Activated naive CD8-positive, alpha-beta T cell treated with anti-CD3 and anti-CD28 coated beads, Interleukin-2, amount 10 ng/mL, durations not matched to agents 7 days and 5 days (primary cell): ENCODE measurements at regions not wholly inside any gene's neighbourhood (a gene's known extent, or its start where the extent isn't known, plus 50 kb on each side); places are given as distances from the start of the nearest gene placed in this dataset.
"Not testable (repeated sequence)": the region's sequence is repeated elsewhere in the genome, so short reads cannot be mapped to it uniquely, and the experiment has no call there.

Experiments
- ATAC-seq: fragments of 150-1000 bp; cut with Tn5 transposase; one replicate; pipeline ENCODE4 v1.10.0; 2021; ENCODE audit warnings: low read depth, moderate library complexity
- POLR2A ChIA-PET: fragments of 350-600 bp; sonication (Branson Sonifier 250); formaldehyde crosslinking; loops from one replicate; lab custom pipeline; 2021; ENCODE audit warnings: antibody characterized with exemption; lab: Charles Lee
- DNase-seq: peaks from one replicate; pipeline ENCODE4 v3.0.0; 2021
- H3K27ac Mint-ChIP-seq: one replicate; pipeline ENCODE4 v1.8.0; 2022; ENCODE audit warnings: mild to moderate bottlenecking, mixed read lengths
- H3K27me3 Mint-ChIP-seq: one replicate; pipeline ENCODE4 v1.8.0; 2022; ENCODE audit warnings: mild to moderate bottlenecking, moderate library complexity, mixed read lengths
- H3K36me3 Mint-ChIP-seq: one replicate; pipeline ENCODE4 v1.8.0; 2021; ENCODE audit warnings: mild to moderate bottlenecking, mixed read lengths
- H3K4me1 Mint-ChIP-seq: one replicate; pipeline ENCODE4 v1.8.0; 2021; ENCODE audit warnings: mixed read lengths
- H3K4me3 Mint-ChIP-seq: one replicate; pipeline ENCODE4 v1.8.0; 2022; ENCODE audit warnings: mild to moderate bottlenecking, moderate library complexity, mixed read lengths
- H3K9me3 Mint-ChIP-seq: one replicate; pipeline ENCODE4 v1.8.0; 2021; ENCODE audit warnings: mixed read lengths

- Mint-ChIP-seq H3K27me3 (no peaks in the 10 kb centered on the region), H3K4me3 (no peak overlapping the region), H3K27ac (no peak overlapping the region), H3K4me1 (no peaks in the 10 kb centered on the region), H3K36me3 (no peaks in the 10 kb centered on the region), H3K9me3 (peaks cover 3% of the 10 kb centered on the region)
- POLR2A ChIA-PET: no interaction called here
- ATAC-seq (no peak), DNase-seq (no peak)
These were observed 1370.8 kb downstream of the AACS start for GRCh38 chr12:126436041-126436440.

- no peaks in the 10 kb centered on the region for H3K27me3 Mint-ChIP-seq
- DNase-seq (no peak), ATAC-seq (no peak)
- peaks cover 5% of the 10 kb centered on the region for H3K9me3 Mint-ChIP-seq
- H3K4me1 Mint-ChIP-seq: no peaks in the 10 kb centered on the region
- no peak overlapping the region for H3K27ac Mint-ChIP-seq
- no peaks in the 10 kb centered on the region for H3K36me3 Mint-ChIP-seq
- POLR2A ChIA-PET: no interaction called here
- H3K4me3 Mint-ChIP-seq: no peak overlapping the region
These were observed 1372.7 kb downstream of the AACS start for GRCh38 chr12:126437934-126438333.

DNA sequence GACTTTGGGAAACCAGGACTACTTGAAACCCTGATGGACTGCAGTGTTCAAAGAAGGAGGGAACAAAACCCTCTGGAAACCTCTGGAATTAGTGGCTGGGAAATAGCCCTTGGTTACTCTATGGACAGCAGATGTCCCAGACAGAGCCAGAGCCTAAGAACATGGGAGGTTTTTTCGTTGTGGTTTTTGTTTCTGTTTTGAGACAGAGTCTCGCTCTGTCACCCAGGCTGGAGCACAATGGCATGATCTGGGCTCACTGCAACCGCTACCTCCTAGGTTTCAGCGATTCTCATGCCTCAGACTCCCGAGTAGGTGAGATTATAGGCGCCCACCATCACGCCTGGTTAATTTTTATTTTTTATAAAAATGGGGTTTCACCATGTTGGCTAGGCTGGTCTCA, 1378.7 kb downstream of the AACS start:
- ATAC-seq (no peak), DNase-seq (no peak)
- no peak overlapping the region for H3K4me3 Mint-ChIP-seq
- no peaks in the 10 kb centered on the region for H3K27me3 Mint-ChIP-seq
- H3K9me3 Mint-ChIP-seq: peaks cover 6% of the 10 kb centered on the region
- H3K4me1 Mint-ChIP-seq: no peaks in the 10 kb centered on the region
- H3K27ac Mint-ChIP-seq: no peak overlapping the region
- POLR2A ChIA-PET: no interaction called here
- H3K36me3 Mint-ChIP-seq: no peaks in the 10 kb centered on the region

DNA sequence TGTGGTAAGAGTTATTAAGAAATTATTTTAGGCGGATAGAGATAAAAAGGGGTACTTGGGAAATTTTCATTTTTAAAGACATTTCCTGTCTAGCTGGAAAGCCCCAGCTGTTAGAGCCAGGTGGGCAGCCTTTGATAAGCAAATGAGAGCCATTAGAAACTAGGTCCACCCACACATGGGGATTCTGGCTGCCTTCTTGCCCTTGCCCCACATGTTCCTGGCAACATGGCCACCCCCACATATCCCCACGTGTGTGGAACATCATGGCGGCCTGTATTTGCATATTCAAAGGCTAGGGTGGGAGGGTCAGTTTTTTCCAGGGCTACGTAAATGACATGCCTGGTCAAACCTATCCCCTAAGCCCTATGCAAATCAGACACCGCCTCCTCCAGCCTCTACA, 1382.1 kb downstream of the AACS start:
- DNase-seq: no peak
- Mint-ChIP-seq H3K4me1 (no peaks in the 10 kb centered on the region), H3K27ac (no peak overlapping the region), H3K36me3 (no peaks in the 10 kb centered on the region), H3K9me3 (peaks cover 7% of the 10 kb centered on the region), H3K4me3 (no peak overlapping the region), H3K27me3 (no peaks in the 10 kb centered on the region)
- no peak for ATAC-seq
- POLR2A ChIA-PET: no interaction called here

GRCh38 chr12:126451809-126452208, 1386.6 kb downstream of the AACS start:
- DNase-seq: no peak
- H3K36me3 Mint-ChIP-seq: no peaks in the 10 kb centered on the region
- no peak for ATAC-seq
- peaks cover 2% of the 10 kb centered on the region for H3K9me3 Mint-ChIP-seq
- POLR2A ChIA-PET: no interaction called here
- H3K4me3 Mint-ChIP-seq: no peak overlapping the region
- no peaks in the 10 kb centered on the region for H3K27me3 Mint-ChIP-seq
- no peak overlapping the region for H3K27ac Mint-ChIP-seq
- no peaks in the 10 kb centered on the region for H3K4me1 Mint-ChIP-seq

- H3K4me3 Mint-ChIP-seq, POLR2A ChIA-PET, ATAC-seq, H3K27ac Mint-ChIP-seq, H3K4me1 Mint-ChIP-seq, H3K9me3 Mint-ChIP-seq, H3K36me3 Mint-ChIP-seq, H3K27me3 Mint-ChIP-seq, DNase-seq: not testable (repeated sequence)
These were observed 1387.5 kb downstream of the AACS start for GRCh38 chr12:126452686-126453085.

- ATAC-seq: no peak
- no peaks in the 10 kb centered on the region for H3K4me1 Mint-ChIP-seq
- H3K27ac Mint-ChIP-seq: no peak overlapping the region
- DNase-seq: no peak
- H3K27me3 Mint-ChIP-seq: no peaks in the 10 kb centered on the region
- H3K36me3 Mint-ChIP-seq: no peaks in the 10 kb centered on the region
- H3K9me3 Mint-ChIP-seq: no peaks in the 10 kb centered on the region
- POLR2A ChIA-PET: no interaction called here
- no peak overlapping the region for H3K4me3 Mint-ChIP-seq
These were observed 1389.3 kb downstream of the AACS start for GRCh38 chr12:126454581-126454980.

DNA sequence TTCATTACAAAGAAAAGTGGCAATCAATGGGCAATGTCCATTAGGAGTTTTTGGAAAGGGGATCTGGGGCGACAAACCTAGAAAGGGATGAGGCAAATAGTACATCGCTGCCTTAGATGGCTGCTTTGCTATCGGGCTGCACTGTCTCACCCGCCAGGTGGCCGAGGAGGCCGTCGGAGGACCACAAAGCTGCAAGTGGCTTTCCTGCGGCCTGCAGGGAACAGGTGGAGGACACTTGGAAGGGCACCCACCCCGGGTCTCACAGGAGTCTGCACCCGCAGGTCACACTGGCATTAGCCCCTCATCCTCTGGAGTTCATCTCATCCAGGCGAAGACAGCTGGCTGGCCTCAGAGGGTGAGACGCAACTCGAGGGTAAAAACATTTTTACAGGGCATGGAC, 1392.5 kb downstream of the AACS start:
- H3K27me3 Mint-ChIP-seq: no peaks in the 10 kb centered on the region
- no peaks in the 10 kb centered on the region for H3K4me1 Mint-ChIP-seq
- no peak overlapping the region for H3K4me3 Mint-ChIP-seq
- H3K36me3 Mint-ChIP-seq: no peaks in the 10 kb centered on the region
- POLR2A ChIA-PET: no interaction called here
- no peaks in the 10 kb centered on the region for H3K9me3 Mint-ChIP-seq
- DNase-seq (no peak), ATAC-seq (no peak)
- H3K27ac Mint-ChIP-seq: no peak overlapping the region

DNA sequence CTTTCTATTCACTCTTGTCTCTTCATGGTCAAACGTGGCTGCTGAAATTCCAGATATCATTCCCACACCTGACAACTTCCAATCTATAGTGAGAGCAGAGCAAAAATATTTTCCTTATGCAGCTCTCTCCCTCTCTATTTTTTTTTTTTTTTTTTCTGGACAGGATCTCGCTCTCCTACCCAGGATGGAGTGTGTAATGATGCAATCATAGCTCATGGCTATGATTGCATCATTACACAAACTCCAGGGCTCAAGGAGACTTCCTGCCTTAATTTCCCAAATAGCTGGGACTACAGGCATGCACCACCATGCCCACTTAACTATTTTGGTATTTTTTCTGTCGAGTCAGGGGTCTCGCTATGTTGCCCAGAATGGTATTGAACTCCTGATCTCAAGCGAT, 1398.9 kb downstream of the AACS start:
- Mint-ChIP-seq H3K4me3 (no peak overlapping the region), H3K27me3 (no peaks in the 10 kb centered on the region), H3K36me3 (no peaks in the 10 kb centered on the region), H3K4me1 (no peaks in the 10 kb centered on the region), H3K27ac (no peak overlapping the region), H3K9me3 (no peaks in the 10 kb centered on the region)
- DNase-seq (no peak), ATAC-seq (no peak)
- POLR2A ChIA-PET: no interaction called here

GRCh38 chr12:126469211-126469610, 1404.0 kb downstream of the AACS start:
- H3K4me1 Mint-ChIP-seq: no peaks in the 10 kb centered on the region
- no peaks in the 10 kb centered on the region for H3K36me3 Mint-ChIP-seq
- POLR2A ChIA-PET: no interaction called here
- no peak overlapping the region for H3K27ac Mint-ChIP-seq
- no peaks in the 10 kb centered on the region for H3K27me3 Mint-ChIP-seq
- peaks cover 16% of the 10 kb centered on the region for H3K9me3 Mint-ChIP-seq
- ATAC-seq (no peak), DNase-seq (no peak)
- no peak overlapping the region for H3K4me3 Mint-ChIP-seq

- POLR2A ChIA-PET: no interaction called here
- no peaks in the 10 kb centered on the region for H3K4me1 Mint-ChIP-seq
- H3K9me3 Mint-ChIP-seq: peaks cover 20% of the 10 kb centered on the region
- no peak overlapping the region for H3K27ac Mint-ChIP-seq
- H3K36me3 Mint-ChIP-seq: no peaks in the 10 kb centered on the region
- no peaks in the 10 kb centered on the region for H3K27me3 Mint-ChIP-seq
- DNase-seq (no peak), ATAC-seq (no peak)
- no peak overlapping the region for H3K4me3 Mint-ChIP-seq
These were observed 1409.5 kb downstream of the AACS start for GRCh38 chr12:126474703-126475102.

- POLR2A ChIA-PET: no interaction called here
- ATAC-seq (no peak), DNase-seq (no peak)
- H3K36me3 Mint-ChIP-seq: no peaks in the 10 kb centered on the region
- H3K27ac Mint-ChIP-seq: no peak overlapping the region
- no peaks in the 10 kb centered on the region for H3K27me3 Mint-ChIP-seq
- no peak overlapping the region for H3K4me3 Mint-ChIP-seq
- H3K4me1 Mint-ChIP-seq: no peaks in the 10 kb centered on the region
- H3K9me3 Mint-ChIP-seq: peaks cover 7% of the 10 kb centered on the region
These were observed 1415.2 kb downstream of the AACS start for GRCh38 chr12:126480451-126480850.

DNA sequence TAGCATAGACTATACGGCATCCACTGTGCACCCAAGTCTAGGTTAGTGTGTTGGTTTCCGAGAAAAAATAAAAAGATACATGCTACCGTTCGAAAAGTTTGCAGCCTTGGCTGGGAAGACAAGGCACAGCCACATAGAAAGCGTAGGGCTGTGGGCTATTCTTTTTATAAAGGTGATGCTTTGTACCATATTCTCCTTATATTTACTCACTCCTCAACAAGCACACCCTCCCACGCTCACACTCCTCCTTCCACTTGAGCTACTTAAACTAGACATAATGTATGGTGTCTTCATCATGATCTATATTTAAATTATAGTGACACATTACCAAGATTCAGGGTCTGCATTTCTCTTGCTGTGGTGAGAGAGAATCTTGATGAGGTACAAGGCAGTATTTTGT, 1416.5 kb downstream of the AACS start:
- POLR2A ChIA-PET: no interaction called here
- no peak overlapping the region for H3K4me3 Mint-ChIP-seq

GRCh38 chr12:126482238-126482889, 1417.1 kb downstream of the AACS start:
- ATAC-seq: no peak
- Mint-ChIP-seq H3K36me3 (no peaks in the 10 kb centered on the region), H3K4me3 (no peak overlapping the region), H3K9me3 (peaks cover 7% of the 10 kb centered on the region), H3K4me1 (no peaks in the 10 kb centered on the region), H3K27me3 (no peaks in the 10 kb centered on the region), H3K27ac (no peak overlapping the region)
- POLR2A ChIA-PET: no interaction called here
- DNase-seq: no peak

More for the DNA sequence above, 1416.5 kb downstream of the AACS start:
- DNase-seq (no peak), ATAC-seq (no peak)
- H3K9me3 Mint-ChIP-seq: peaks cover 7% of the 10 kb centered on the region
- H3K27me3 Mint-ChIP-seq: no peaks in the 10 kb centered on the region
- H3K36me3 Mint-ChIP-seq: no peaks in the 10 kb centered on the region
- no peak overlapping the region for H3K27ac Mint-ChIP-seq
- no peaks in the 10 kb centered on the region for H3K4me1 Mint-ChIP-seq
